ENCODE measurements at regions not wholly inside any gene's neighbourhood (a gene's known extent, or its start where the extent isn't known, plus 50 kb on each side); places are given as distances from the start of the nearest gene placed in this dataset.

- TF ChIP-seq CTCF (conservative IDR thresholded peaks at IDR 0.05; ENCODE audit: low read depth, low read length) (no peak), EZH2 (IDR thresholded peaks at IDR 0.05; ENCODE audit: borderline replicate concordance, low read depth, low read length, poor library complexity, severe bottlenecking) (no peak)
Measured at GRCh38 chr18:51911584-51911983, 428.4 kb upstream of the DCC start.

Data from A673 (cell line).